Midbrain (tissue), 1 donor: ENCODE measurements at regions not wholly inside any gene's neighbourhood (a gene's known extent, or its start where the extent isn't known, plus 50 kb on each side); places are given as distances from the start of the nearest gene placed in this dataset.
A peak's percentile ranks its signal among the peaks of the same experiment; 100 is the strongest.

Experiments used
- DNase-seq: peaks from one replicate; lab custom pipeline; 2025; lab: John Stamatoyannopoulos, UW

- no peak for DNase-seq
Measured at GRCh38 chr1:30819244-30819571, 61.6 kb upstream of the LAPTM5 start.

- no peak for DNase-seq
Measured at GRCh38 chr1:30818568-30819243, 61.1 kb upstream of the LAPTM5 start.

GRCh38 chr1:30817548-30817947 is 60.0 kb upstream of the LAPTM5 start:
- no peak for DNase-seq

GRCh38 chr1:30817077-30817438 is 59.5 kb upstream of the LAPTM5 start:
- no peak for DNase-seq

- peak; percentile 92 for DNase-seq
Measured at GRCh38 chr1:30816211-30817076, 58.9 kb upstream of the LAPTM5 start.

- no peak for DNase-seq
Measured at GRCh38 chr1:30815556-30815955, 58.0 kb upstream of the LAPTM5 start.

GRCh38 chr1:30814292-30814691 is 56.7 kb upstream of the LAPTM5 start:
- DNase-seq: no peak

GRCh38 chr1:30812076-30812475 is 54.5 kb upstream of the LAPTM5 start:
- DNase-seq: no peak

GRCh38 chr1:30811187-30811586 is 53.6 kb upstream of the LAPTM5 start:
- DNase-seq: no peak

GRCh38 chr1:30810416-30811080 is 53.0 kb upstream of the LAPTM5 start:
- no peak for DNase-seq

GRCh38 chr1:30809514-30810263 is 52.1 kb upstream of the LAPTM5 start:
- no peak for DNase-seq

GRCh38 chr1:30808067-30808662 is 50.6 kb upstream of the LAPTM5 start:
- DNase-seq: no peak

- DNase-seq: peak; percentile 17
Measured at GRCh38 chr1:30807318-30808066, 49.9 kb upstream of the LAPTM5 start.
